Neural crest cell (in vitro differentiated cells): ENCODE measurements at regions not wholly inside any gene's neighbourhood (a gene's known extent, or its start where the extent isn't known, plus 50 kb on each side); places are given as distances from the start of the nearest gene placed in this dataset.

Experiments
- DNase-seq: peaks from one replicate; pipeline ENCODE4 v3.0.0; 2021; ENCODE audit warnings: low read depth, mixed read lengths, low spot score
- H3K27ac Mint-ChIP-seq: one replicate; pipeline ENCODE4 v1.8.0; 2021; ENCODE audit warnings: mild to moderate bottlenecking, mixed read lengths; ENCODE audit not compliant: unreplicated experiment
- H3K27me3 Mint-ChIP-seq: 2 replicates; pipeline ENCODE4 v1.8.0; 2021; ENCODE audit warnings: low read depth, mild to moderate bottlenecking, mixed read lengths
- H3K36me3 Mint-ChIP-seq: 2 replicates; pipeline ENCODE4 v1.8.0; 2021; ENCODE audit warnings: low read depth, mild to moderate bottlenecking, mixed read lengths
- H3K4me1 Mint-ChIP-seq: 2 replicates; pipeline ENCODE4 v1.8.0; 2021; ENCODE audit warnings: mixed read lengths
- H3K4me3 Mint-ChIP-seq: one replicate; pipeline ENCODE4 v1.8.0; 2021; ENCODE audit warnings: mild to moderate bottlenecking, mixed read lengths
- H3K9me3 Mint-ChIP-seq: 2 replicates; pipeline ENCODE4 v1.8.0; 2021; ENCODE audit warnings: mixed read lengths
- CTCF ChIP-seq: fragments of 200-600 bp; sonication (generic); conservative IDR thresholded peaks from 2 replicates; pipeline ENCODE4 v1.5.0; 2021; ENCODE audit warnings: antibody characterized with exemption, mild to moderate bottlenecking

- Mint-ChIP-seq H3K4me1 (no peaks in the 10 kb centered on the region), H3K36me3 (no peaks in the 10 kb centered on the region), H3K9me3 (no peaks in the 10 kb centered on the region), H3K27me3 (no peaks in the 10 kb centered on the region), H3K27ac (no peak overlapping the region), H3K4me3 (no peak overlapping the region)
- DNase-seq, result no peak
- TF ChIP-seq CTCF, result no peak
Observed at GRCh38 chr10:9786101-9786500, 1231.6 kb upstream of the CELF2 start.

GRCh38 chr10:9786576-9786975, 1231.1 kb upstream of the CELF2 start:
- no peak overlapping the region for H3K27ac Mint-ChIP-seq
- H3K4me1 Mint-ChIP-seq, result no peaks in the 10 kb centered on the region
- no peaks in the 10 kb centered on the region for H3K36me3 Mint-ChIP-seq
- no peaks in the 10 kb centered on the region for H3K9me3 Mint-ChIP-seq
- TF ChIP-seq CTCF, result no peak
- DNase-seq, result no peak
- H3K27me3 Mint-ChIP-seq, result no peaks in the 10 kb centered on the region
- no peak overlapping the region for H3K4me3 Mint-ChIP-seq

GRCh38 chr10:9789996-9790395, 1227.7 kb upstream of the CELF2 start:
- H3K4me1 Mint-ChIP-seq, result no peaks in the 10 kb centered on the region
- H3K36me3 Mint-ChIP-seq, result no peaks in the 10 kb centered on the region
- no peak for DNase-seq
- no peaks in the 10 kb centered on the region for H3K27me3 Mint-ChIP-seq
- TF ChIP-seq CTCF, result no peak
- H3K27ac Mint-ChIP-seq, result no peak overlapping the region
- no peaks in the 10 kb centered on the region for H3K9me3 Mint-ChIP-seq
- H3K4me3 Mint-ChIP-seq, result no peak overlapping the region

- Mint-ChIP-seq H3K27ac (no peak overlapping the region), H3K36me3 (no peaks in the 10 kb centered on the region), H3K9me3 (no peaks in the 10 kb centered on the region), H3K4me1 (peaks cover 6% of the 10 kb centered on the region), H3K27me3 (no peaks in the 10 kb centered on the region), H3K4me3 (no peak overlapping the region)
- TF ChIP-seq CTCF, result no peak
- no peak for DNase-seq
Observed at GRCh38 chr10:9792181-9792580, 1225.5 kb upstream of the CELF2 start.

GRCh38 chr10:9796564-9796963, 1221.1 kb upstream of the CELF2 start:
- H3K27ac Mint-ChIP-seq, result no peak overlapping the region
- H3K9me3 Mint-ChIP-seq, result no peaks in the 10 kb centered on the region
- no peaks in the 10 kb centered on the region for H3K36me3 Mint-ChIP-seq
- no peak for DNase-seq
- H3K4me3 Mint-ChIP-seq, result no peak overlapping the region
- H3K27me3 Mint-ChIP-seq, result no peaks in the 10 kb centered on the region
- peaks cover 6% of the 10 kb centered on the region for H3K4me1 Mint-ChIP-seq
- no peak for TF ChIP-seq CTCF

- Mint-ChIP-seq H3K4me3 (no peak overlapping the region), H3K9me3 (no peaks in the 10 kb centered on the region), H3K27ac (no peak overlapping the region), H3K4me1 (peaks cover 6% of the 10 kb centered on the region), H3K27me3 (no peaks in the 10 kb centered on the region), H3K36me3 (no peaks in the 10 kb centered on the region)
- TF ChIP-seq CTCF, result no peak
- no peak for DNase-seq
Observed at GRCh38 chr10:9800011-9800410, 1217.7 kb upstream of the CELF2 start.
